ENCODE measurements at regions not wholly inside any gene's neighbourhood (a gene's known extent, or its start where the extent isn't known, plus 50 kb on each side); places are given as distances from the start of the nearest gene placed in this dataset.

DNA sequence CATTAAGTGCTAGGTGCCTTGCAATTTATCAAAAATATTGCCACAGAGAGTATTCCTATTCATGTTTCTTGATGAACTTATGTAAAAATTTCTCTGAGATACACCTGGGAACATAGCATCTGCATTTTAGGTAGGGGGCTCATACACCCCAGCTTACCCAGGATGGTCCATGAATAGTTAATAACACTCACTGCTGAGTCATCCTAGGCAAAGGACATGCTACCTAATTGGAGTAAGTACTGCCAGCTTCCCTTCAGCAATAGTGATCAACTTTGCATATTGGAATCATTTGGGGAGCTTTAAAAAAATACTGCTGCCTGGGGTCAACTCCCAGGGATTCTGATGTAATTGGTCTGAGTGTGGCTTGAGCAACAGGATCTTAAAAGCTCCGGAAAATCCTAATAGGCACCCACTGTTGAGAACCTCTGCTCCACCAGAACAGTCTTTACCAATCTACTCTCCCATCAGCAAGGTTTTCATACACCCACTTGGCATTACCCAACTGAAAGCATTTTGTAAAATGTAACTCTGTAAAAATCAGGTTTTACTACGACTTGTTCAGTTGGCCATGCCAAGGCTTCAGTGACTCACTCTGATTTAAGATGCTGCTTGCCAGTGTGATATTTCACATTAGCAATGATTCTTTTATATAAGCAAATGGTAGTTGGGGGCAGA, 67.2 kb upstream of the FNDC3A start:
- no peak overlapping the region for H3K4ac ChIP-seq (ENCODE audit: low read depth, low read length)
- H3K4me1 ChIP-seq (ENCODE audit: control insufficient read depth, low read depth, low read length) = no peaks in the 10 kb centered on the region
- no peak overlapping the region for H2AK5ac ChIP-seq (ENCODE audit: low read length)
- WGBS (ENCODE audit: extremely low coverage, insufficient coverage, low lambda C conversion rate) = no CpG with 5 or more reads among the region's 2 CpGs
- H3K4me2 ChIP-seq (ENCODE audit: low read length) = no peak overlapping the region
- H2BK15ac ChIP-seq (replicated peaks; ENCODE audit: low read depth) = peak overlapping the region; percentile 74
- H3K27me3 ChIP-seq (ENCODE audit: insufficient read depth, low read length, poor library complexity) = no peaks in the 10 kb centered on the region
- H3K79me2 ChIP-seq (ENCODE audit: control insufficient read depth, insufficient read depth, low read length) = no peaks in the 10 kb centered on the region
- no peak overlapping the region for H3K27ac ChIP-seq (ENCODE audit: low read depth, low read length)
- H3K79me1 ChIP-seq (ENCODE audit: low read length) = no peaks in the 10 kb centered on the region
- H3K9ac ChIP-seq (ENCODE audit: low read length) = no peak overlapping the region
- H3K56ac ChIP-seq (ENCODE audit: low read length) = no peak overlapping the region
- peak overlapping the region; percentile 10 for H3K18ac ChIP-seq (ENCODE audit: low read length)
- DNase-seq = peak; percentile 9
- H3K36me3 ChIP-seq (ENCODE audit: control insufficient read depth, insufficient read depth, low read length) = no peaks in the 10 kb centered on the region
- no peak overlapping the region for H2BK5ac ChIP-seq (ENCODE audit: low read length)
- H4K8ac ChIP-seq (ENCODE audit: low read depth, low read length) = no peak overlapping the region
- no peak overlapping the region for H3K4me3 ChIP-seq (ENCODE audit: low read length)
- no peak overlapping the region for H2BK120ac ChIP-seq (ENCODE audit: low read depth, low read length)
- H3K23ac ChIP-seq (ENCODE audit: low read length) = no peak overlapping the region
- H4K5ac ChIP-seq (ENCODE audit: low read length) = no peak overlapping the region

DNA sequence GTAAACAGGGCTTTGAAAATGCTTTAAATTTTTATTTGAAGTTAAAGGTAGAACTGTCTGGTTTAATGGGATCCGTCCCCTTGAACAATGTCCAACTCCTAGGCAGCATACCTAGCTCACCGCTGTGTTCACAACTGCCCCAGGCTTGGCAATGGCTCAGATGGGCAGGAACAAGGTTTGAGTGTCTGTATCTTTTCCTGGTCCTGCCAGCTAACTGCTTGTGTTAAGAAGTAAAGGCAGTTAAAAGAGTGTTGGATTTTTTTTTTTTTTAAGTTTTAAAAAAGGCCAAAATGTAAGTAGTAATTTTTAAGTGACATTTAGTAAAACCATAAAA, 66.7 kb upstream of the FNDC3A start:
- H3K9ac ChIP-seq (ENCODE audit: low read length) = no peak overlapping the region
- no peaks in the 10 kb centered on the region for H3K4me1 ChIP-seq (ENCODE audit: control insufficient read depth, low read depth, low read length)
- H3K4me3 ChIP-seq (ENCODE audit: low read length) = no peak overlapping the region
- no peak for DNase-seq
- H3K27ac ChIP-seq (ENCODE audit: low read depth, low read length) = no peak overlapping the region
- H4K8ac ChIP-seq (ENCODE audit: low read depth, low read length) = no peak overlapping the region
- H3K56ac ChIP-seq (ENCODE audit: low read length) = no peak overlapping the region
- H4K5ac ChIP-seq (ENCODE audit: low read length) = no peak overlapping the region
- peak overlapping the region; percentile 74 for H2BK15ac ChIP-seq (replicated peaks; ENCODE audit: low read depth)
- no peak overlapping the region for H3K23ac ChIP-seq (ENCODE audit: low read length)
- H3K4ac ChIP-seq (ENCODE audit: low read depth, low read length) = no peak overlapping the region
- no peak overlapping the region for H3K4me2 ChIP-seq (ENCODE audit: low read length)
- no peaks in the 10 kb centered on the region for H3K27me3 ChIP-seq (ENCODE audit: insufficient read depth, low read length, poor library complexity)
- no CpG with 5 or more reads among the region's 2 CpGs for WGBS (ENCODE audit: extremely low coverage, insufficient coverage, low lambda C conversion rate)
- no peaks in the 10 kb centered on the region for H3K79me2 ChIP-seq (ENCODE audit: control insufficient read depth, insufficient read depth, low read length)
- H3K18ac ChIP-seq (ENCODE audit: low read length) = peak overlapping the region; percentile 68
- no peak overlapping the region for H2AK5ac ChIP-seq (ENCODE audit: low read length)
- no peaks in the 10 kb centered on the region for H3K36me3 ChIP-seq (ENCODE audit: control insufficient read depth, insufficient read depth, low read length)
- no peaks in the 10 kb centered on the region for H3K79me1 ChIP-seq (ENCODE audit: low read length)
- no peak overlapping the region for H2BK5ac ChIP-seq (ENCODE audit: low read length)
- H2BK120ac ChIP-seq (ENCODE audit: low read depth, low read length) = no peak overlapping the region

DNA sequence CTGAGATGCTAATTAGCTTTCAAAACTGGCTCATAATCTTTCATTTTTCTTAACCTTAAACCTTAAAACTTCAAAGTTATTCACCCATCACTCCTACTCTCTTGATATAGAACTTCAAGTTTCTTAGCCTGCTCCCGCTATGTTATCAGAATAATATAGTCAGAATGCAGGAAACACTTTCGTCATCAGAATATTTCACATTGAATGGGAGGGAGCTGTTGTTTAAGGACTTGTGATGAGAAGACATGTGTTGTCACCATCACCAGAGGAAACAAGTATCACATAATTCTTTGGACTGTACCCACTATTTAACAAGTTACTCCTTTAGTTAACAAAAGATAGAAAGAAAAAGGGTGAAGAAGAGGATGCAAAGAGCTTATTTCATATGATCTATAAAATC, 65.0 kb upstream of the FNDC3A start:
- Histone ChIP-seq H3K4ac (ENCODE audit: low read depth, low read length) (no peak overlapping the region), H4K8ac (ENCODE audit: low read depth, low read length) (no peak overlapping the region), H2BK5ac (ENCODE audit: low read length) (no peak overlapping the region), H3K4me3 (ENCODE audit: low read length) (no peak overlapping the region), H3K27me3 (ENCODE audit: insufficient read depth, low read length, poor library complexity) (no peaks in the 10 kb centered on the region), H2AK5ac (ENCODE audit: low read length) (no peak overlapping the region), H3K79me2 (ENCODE audit: control insufficient read depth, insufficient read depth, low read length) (no peaks in the 10 kb centered on the region), H3K27ac (ENCODE audit: low read depth, low read length) (no peak overlapping the region), H3K36me3 (ENCODE audit: control insufficient read depth, insufficient read depth, low read length) (no peaks in the 10 kb centered on the region), H3K56ac (ENCODE audit: low read length) (no peak overlapping the region), H3K18ac (ENCODE audit: low read length) (no peak overlapping the region), H3K23ac (ENCODE audit: low read length) (no peak overlapping the region), H3K4me1 (ENCODE audit: control insufficient read depth, low read depth, low read length) (no peaks in the 10 kb centered on the region), H3K9ac (ENCODE audit: low read length) (no peak overlapping the region), H2BK120ac (ENCODE audit: low read depth, low read length) (no peak overlapping the region), H3K79me1 (ENCODE audit: low read length) (no peaks in the 10 kb centered on the region), H4K5ac (ENCODE audit: low read length) (no peak overlapping the region), H3K4me2 (ENCODE audit: low read length) (no peak overlapping the region), H2BK15ac (replicated peaks; ENCODE audit: low read depth) (no peak overlapping the region)
- DNase-seq = no peak
- WGBS (ENCODE audit: extremely low coverage, insufficient coverage, low lambda C conversion rate) = no CpG with 5 or more reads among the region's 2 CpGs

DNA sequence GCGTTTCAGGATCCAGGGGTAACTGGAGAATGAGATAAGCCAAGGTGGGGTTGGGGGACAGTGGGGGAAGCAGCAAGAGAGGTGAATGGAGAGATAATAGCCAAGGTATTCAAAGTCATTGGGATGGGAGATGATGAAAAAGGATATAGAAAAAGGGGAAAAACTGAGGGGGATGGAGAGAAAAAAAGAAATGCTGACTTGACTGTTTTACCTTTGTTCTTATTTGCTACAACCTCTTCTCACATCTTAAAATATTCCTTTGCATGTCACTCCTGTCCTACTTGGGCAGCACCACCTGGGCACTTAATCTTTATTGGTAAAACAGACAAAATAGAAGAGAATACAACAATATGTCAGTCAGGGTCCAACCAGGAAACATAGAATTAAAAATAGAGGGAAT, 56.0 kb upstream of the FNDC3A start:
- Histone ChIP-seq H3K23ac (ENCODE audit: low read length) (no peak overlapping the region), H2BK5ac (ENCODE audit: low read length) (no peak overlapping the region), H2BK120ac (ENCODE audit: low read depth, low read length) (no peak overlapping the region), H3K4me3 (ENCODE audit: low read length) (no peak overlapping the region), H3K27me3 (ENCODE audit: insufficient read depth, low read length, poor library complexity) (no peaks in the 10 kb centered on the region), H3K4me1 (ENCODE audit: control insufficient read depth, low read depth, low read length) (no peaks in the 10 kb centered on the region), H4K8ac (ENCODE audit: low read depth, low read length) (no peak overlapping the region), H4K5ac (ENCODE audit: low read length) (no peak overlapping the region), H3K56ac (ENCODE audit: low read length) (no peak overlapping the region), H2BK15ac (replicated peaks; ENCODE audit: low read depth) (no peak overlapping the region), H3K79me1 (ENCODE audit: low read length) (no peaks in the 10 kb centered on the region), H3K18ac (ENCODE audit: low read length) (no peak overlapping the region), H3K9ac (ENCODE audit: low read length) (no peak overlapping the region), H3K4ac (ENCODE audit: low read depth, low read length) (no peak overlapping the region), H3K27ac (ENCODE audit: low read depth, low read length) (no peak overlapping the region), H3K4me2 (ENCODE audit: low read length) (no peak overlapping the region), H3K36me3 (ENCODE audit: control insufficient read depth, insufficient read depth, low read length) (no peaks in the 10 kb centered on the region), H2AK5ac (ENCODE audit: low read length) (no peak overlapping the region), H3K79me2 (ENCODE audit: control insufficient read depth, insufficient read depth, low read length) (no peaks in the 10 kb centered on the region)
- DNase-seq = no peak
- no CpG with 5 or more reads among the region's 1 CpG for WGBS (ENCODE audit: extremely low coverage, insufficient coverage, low lambda C conversion rate)

DNA sequence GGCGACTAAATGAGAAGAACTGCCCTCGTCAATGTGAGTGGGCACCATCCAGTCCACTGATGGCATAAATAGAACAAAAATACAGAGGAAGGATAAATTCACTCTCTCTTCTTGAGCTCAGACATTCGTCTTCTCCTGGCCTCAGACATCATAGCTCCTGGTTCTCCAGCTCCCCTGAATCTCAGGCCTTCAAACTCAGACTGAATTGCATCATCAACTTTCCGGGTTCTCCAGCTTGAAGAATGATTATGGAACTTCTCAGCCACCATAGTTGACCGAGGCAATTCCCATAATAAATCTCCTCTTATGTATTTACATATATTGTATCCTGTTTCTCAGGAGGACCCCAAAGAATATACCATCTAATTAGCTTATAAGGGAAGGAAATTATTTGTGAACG, 55.0 kb upstream of the FNDC3A start:
- Histone ChIP-seq H4K5ac (ENCODE audit: low read length) (no peak overlapping the region), H2BK15ac (replicated peaks; ENCODE audit: low read depth) (no peak overlapping the region), H3K4me2 (ENCODE audit: low read length) (no peak overlapping the region), H3K23ac (ENCODE audit: low read length) (no peak overlapping the region), H3K36me3 (ENCODE audit: control insufficient read depth, insufficient read depth, low read length) (no peaks in the 10 kb centered on the region), H4K8ac (ENCODE audit: low read depth, low read length) (no peak overlapping the region), H2AK5ac (ENCODE audit: low read length) (no peak overlapping the region), H3K18ac (ENCODE audit: low read length) (no peak overlapping the region), H3K79me2 (ENCODE audit: control insufficient read depth, insufficient read depth, low read length) (no peaks in the 10 kb centered on the region), H3K4me1 (ENCODE audit: control insufficient read depth, low read depth, low read length) (no peaks in the 10 kb centered on the region), H2BK5ac (ENCODE audit: low read length) (no peak overlapping the region), H3K4ac (ENCODE audit: low read depth, low read length) (no peak overlapping the region), H3K27ac (ENCODE audit: low read depth, low read length) (no peak overlapping the region), H3K9ac (ENCODE audit: low read length) (no peak overlapping the region), H3K79me1 (ENCODE audit: low read length) (no peaks in the 10 kb centered on the region), H3K56ac (ENCODE audit: low read length) (no peak overlapping the region), H2BK120ac (ENCODE audit: low read depth, low read length) (no peak overlapping the region), H3K4me3 (ENCODE audit: low read length) (no peak overlapping the region), H3K27me3 (ENCODE audit: insufficient read depth, low read length, poor library complexity) (no peaks in the 10 kb centered on the region)
- WGBS (ENCODE audit: extremely low coverage, insufficient coverage, low lambda C conversion rate) = no CpG with 5 or more reads among the region's 6 CpGs
- DNase-seq = no peak

DNA sequence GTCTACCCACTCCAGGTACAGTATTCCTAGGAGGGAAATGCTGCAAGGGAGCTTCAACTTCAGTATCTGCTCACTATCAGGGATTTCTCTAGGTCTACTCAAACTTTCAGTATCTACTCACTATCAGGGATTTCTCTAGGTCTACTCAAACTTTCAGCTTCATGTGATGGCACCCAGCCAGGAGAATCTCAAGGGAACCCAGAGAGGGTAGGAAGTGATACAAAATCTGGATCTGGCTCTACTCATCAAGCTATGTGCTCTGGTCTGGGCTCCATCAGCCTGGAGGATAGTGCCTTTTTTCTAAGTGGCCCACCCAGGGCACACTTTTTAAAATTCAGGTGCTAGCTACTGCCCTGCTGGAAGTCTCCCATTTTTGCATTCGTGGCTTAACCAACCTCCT, 52.3 kb upstream of the FNDC3A start:
- no peaks in the 10 kb centered on the region for H3K36me3 ChIP-seq (ENCODE audit: control insufficient read depth, insufficient read depth, low read length)
- WGBS (ENCODE audit: extremely low coverage, insufficient coverage, low lambda C conversion rate) = no CpG with 5 or more reads among the region's 1 CpG

More for the DNA sequence above, 52.3 kb upstream of the FNDC3A start:
- no peak overlapping the region for H3K4ac ChIP-seq (ENCODE audit: low read depth, low read length)
- no peak overlapping the region for H3K4me3 ChIP-seq (ENCODE audit: low read length)
- DNase-seq = no peak
- H2BK5ac ChIP-seq (ENCODE audit: low read length) = no peak overlapping the region
- H3K79me2 ChIP-seq (ENCODE audit: control insufficient read depth, insufficient read depth, low read length) = no peaks in the 10 kb centered on the region
- H3K27ac ChIP-seq (ENCODE audit: low read depth, low read length) = no peak overlapping the region
- no peak overlapping the region for H4K5ac ChIP-seq (ENCODE audit: low read length)
- H3K18ac ChIP-seq (ENCODE audit: low read length) = no peak overlapping the region
- H3K27me3 ChIP-seq (ENCODE audit: insufficient read depth, low read length, poor library complexity) = no peaks in the 10 kb centered on the region
- no peaks in the 10 kb centered on the region for H3K4me1 ChIP-seq (ENCODE audit: control insufficient read depth, low read depth, low read length)
- no peak overlapping the region for H3K23ac ChIP-seq (ENCODE audit: low read length)
- no peak overlapping the region for H3K56ac ChIP-seq (ENCODE audit: low read length)
- H2BK120ac ChIP-seq (ENCODE audit: low read depth, low read length) = no peak overlapping the region
- no peak overlapping the region for H3K4me2 ChIP-seq (ENCODE audit: low read length)
- H3K79me1 ChIP-seq (ENCODE audit: low read length) = no peaks in the 10 kb centered on the region
- no peak overlapping the region for H4K8ac ChIP-seq (ENCODE audit: low read depth, low read length)
- H2BK15ac ChIP-seq (replicated peaks; ENCODE audit: low read depth) = no peak overlapping the region
- H3K9ac ChIP-seq (ENCODE audit: low read length) = no peak overlapping the region
- H2AK5ac ChIP-seq (ENCODE audit: low read length) = no peak overlapping the region
